ENCODE measurements at regions not wholly inside any gene's neighbourhood (a gene's known extent, or its start where the extent isn't known, plus 50 kb on each side); places are given as distances from the start of the nearest gene placed in this dataset.

DNA sequence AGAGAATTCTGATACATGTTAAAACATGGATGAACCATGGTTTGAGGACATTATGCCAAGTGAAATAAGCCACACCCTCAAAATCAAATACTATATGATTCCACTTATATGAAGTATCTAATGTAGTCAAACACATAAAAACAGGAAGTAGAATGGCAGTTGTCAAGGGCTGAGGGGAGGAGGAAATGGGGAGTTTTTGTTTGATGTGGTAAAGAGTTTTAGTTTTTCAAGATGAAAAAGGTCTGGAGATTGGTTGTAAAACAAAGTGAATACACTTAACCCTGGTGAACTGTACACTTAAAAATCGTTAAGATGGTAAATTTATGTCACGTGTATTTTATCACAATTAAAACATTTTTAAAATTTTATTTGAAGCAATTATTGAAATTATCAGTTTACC is 127.4 kb upstream of the GRIK2 start:
- no peak for DNase-seq (ENCODE audit: unreplicated experiment)
- Mint-ChIP-seq H3K4me3 (ENCODE audit: unreplicated experiment) (no peak overlapping the region), H3K36me3 (ENCODE audit: insufficient read depth, unreplicated experiment) (no peaks in the 10 kb centered on the region), H3K27ac (ENCODE audit: low read depth, unreplicated experiment) (no peak overlapping the region), H3K4me1 (ENCODE audit: insufficient read depth, unreplicated experiment) (no peaks in the 10 kb centered on the region), H3K9me3 (ENCODE audit: unreplicated experiment) (peaks cover 9% of the 10 kb centered on the region), H3K27me3 (ENCODE audit: insufficient read depth, unreplicated experiment) (no peaks in the 10 kb centered on the region)
- ChIA-PET POLR2A (no interaction called here), CTCF (no interaction called here)
- TF ChIP-seq, protein P1, sequence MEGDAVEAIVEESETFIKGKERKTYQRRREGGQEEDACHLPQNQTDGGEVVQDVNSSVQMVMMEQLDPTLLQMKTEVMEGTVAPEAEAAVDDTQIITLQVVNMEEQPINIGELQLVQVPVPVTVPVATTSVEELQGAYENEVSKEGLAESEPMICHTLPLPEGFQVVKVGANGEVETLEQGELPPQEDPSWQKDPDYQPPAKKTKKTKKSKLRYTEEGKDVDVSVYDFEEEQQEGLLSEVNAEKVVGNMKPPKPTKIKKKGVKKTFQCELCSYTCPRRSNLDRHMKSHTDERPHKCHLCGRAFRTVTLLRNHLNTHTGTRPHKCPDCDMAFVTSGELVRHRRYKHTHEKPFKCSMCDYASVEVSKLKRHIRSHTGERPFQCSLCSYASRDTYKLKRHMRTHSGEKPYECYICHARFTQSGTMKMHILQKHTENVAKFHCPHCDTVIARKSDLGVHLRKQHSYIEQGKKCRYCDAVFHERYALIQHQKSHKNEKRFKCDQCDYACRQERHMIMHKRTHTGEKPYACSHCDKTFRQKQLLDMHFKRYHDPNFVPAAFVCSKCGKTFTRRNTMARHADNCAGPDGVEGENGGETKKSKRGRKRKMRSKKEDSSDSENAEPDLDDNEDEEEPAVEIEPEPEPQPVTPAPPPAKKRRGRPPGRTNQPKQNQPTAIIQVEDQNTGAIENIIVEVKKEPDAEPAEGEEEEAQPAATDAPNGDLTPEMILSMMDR (IDR thresholded peaks at IDR 0.05; ENCODE audit: unreplicated experiment): no peak
- intact Hi-C loops (cut with micrococcal nuclease): no loop called here
- BruUV-seq (replicated peaks): no TSS peak

GRCh38 chr6:101268541-101268940 is 125.0 kb upstream of the GRIK2 start:
- intact Hi-C loops (cut with micrococcal nuclease): no loop called here
- POLR2A ChIA-PET: interaction anchor here (0.7 kb wide), 1 partner anchor 30 kb away, joined by 3 read pairs; no protein-coding TSS in a partner anchor
- no TSS peak for BruUV-seq (replicated peaks)

GRCh38 chr6:101275251-101275650 is 118.3 kb upstream of the GRIK2 start:
- CTCF ChIA-PET: interaction anchor here (0.5 to 1.0 kb wide), 2 partner anchors 160 to 205 kb away, joined by 3 to 4 read pairs; no protein-coding TSS in a partner anchor
- no peak overlapping the region for H3K27ac Mint-ChIP-seq (ENCODE audit: low read depth, unreplicated experiment)
- H3K27me3 Mint-ChIP-seq (ENCODE audit: insufficient read depth, unreplicated experiment): no peaks in the 10 kb centered on the region
- TF ChIP-seq, protein P1 (IDR thresholded peaks at IDR 0.05; ENCODE audit: unreplicated experiment): no peak
- POLR2A ChIA-PET: no interaction called here
- intact Hi-C loops (cut with micrococcal nuclease): no loop called here
- DNase-seq (ENCODE audit: unreplicated experiment): no peak
- H3K9me3 Mint-ChIP-seq (ENCODE audit: unreplicated experiment): peaks cover 9% of the 10 kb centered on the region
- no peaks in the 10 kb centered on the region for H3K36me3 Mint-ChIP-seq (ENCODE audit: insufficient read depth, unreplicated experiment)
- no peak overlapping the region for H3K4me3 Mint-ChIP-seq (ENCODE audit: unreplicated experiment)
- no TSS peak for BruUV-seq (replicated peaks)
- no peaks in the 10 kb centered on the region for H3K4me1 Mint-ChIP-seq (ENCODE audit: insufficient read depth, unreplicated experiment)

More at GRCh38 chr6:101268541-101268940, 125.0 kb upstream of the GRIK2 start:
- H3K36me3 Mint-ChIP-seq (ENCODE audit: insufficient read depth, unreplicated experiment): no peaks in the 10 kb centered on the region
- no peak overlapping the region for H3K4me3 Mint-ChIP-seq (ENCODE audit: unreplicated experiment)
- CTCF ChIA-PET: interaction anchor here (0.6 kb wide), 1 partner anchor 61 kb away, joined by 3 read pairs; no protein-coding TSS in a partner anchor
- no peak for DNase-seq (ENCODE audit: unreplicated experiment)
- no peak overlapping the region for H3K27ac Mint-ChIP-seq (ENCODE audit: low read depth, unreplicated experiment)
- H3K4me1 Mint-ChIP-seq (ENCODE audit: insufficient read depth, unreplicated experiment): no peaks in the 10 kb centered on the region
- no peaks in the 10 kb centered on the region for H3K27me3 Mint-ChIP-seq (ENCODE audit: insufficient read depth, unreplicated experiment)
- TF ChIP-seq, protein P1 (IDR thresholded peaks at IDR 0.05; ENCODE audit: unreplicated experiment): no peak
- H3K9me3 Mint-ChIP-seq (ENCODE audit: unreplicated experiment): peaks cover 16% of the 10 kb centered on the region

GRCh38 chr6:101276066-101276465 is 117.4 kb upstream of the GRIK2 start:
- TF ChIP-seq, protein P1 (IDR thresholded peaks at IDR 0.05; ENCODE audit: unreplicated experiment): no peak
- Mint-ChIP-seq H3K27ac (ENCODE audit: low read depth, unreplicated experiment) (no peak overlapping the region), H3K4me1 (ENCODE audit: insufficient read depth, unreplicated experiment) (no peaks in the 10 kb centered on the region), H3K9me3 (ENCODE audit: unreplicated experiment) (peaks cover 7% of the 10 kb centered on the region), H3K36me3 (ENCODE audit: insufficient read depth, unreplicated experiment) (no peaks in the 10 kb centered on the region), H3K27me3 (ENCODE audit: insufficient read depth, unreplicated experiment) (no peaks in the 10 kb centered on the region), H3K4me3 (ENCODE audit: unreplicated experiment) (no peak overlapping the region)
- no TSS peak for BruUV-seq (replicated peaks)
- POLR2A ChIA-PET: no interaction called here
- CTCF ChIA-PET: interaction anchor here (0.5 to 1.0 kb wide), 2 partner anchors 161 to 204 kb away, joined by 3 to 4 read pairs; no protein-coding TSS in a partner anchor
- no peak for DNase-seq (ENCODE audit: unreplicated experiment)
- intact Hi-C loops (cut with micrococcal nuclease): no loop called here
